NT2/D1 (cell line): ENCODE measurements at regions not wholly inside any gene's neighbourhood (a gene's known extent, or its start where the extent isn't known, plus 50 kb on each side); places are given as distances from the start of the nearest gene placed in this dataset.

Experiments
- SUZ12 ChIP-seq: IDR thresholded peaks from 2 replicates; pipeline ENCODE4 v1.6.1; 2011; ENCODE audit not compliant: insufficient read length, insufficient read depth; ENCODE audit errors: extremely low read depth
- YY1 ChIP-seq: IDR thresholded peaks from 2 replicates; pipeline ENCODE4 v1.6.1; 2011; ENCODE audit not compliant: insufficient read length, insufficient read depth
- ZNF274 ChIP-seq: IDR thresholded peaks from 2 replicates; pipeline ENCODE4 v1.6.1; 2011; ENCODE audit warnings: mild to moderate bottlenecking, low read depth, low read length

- TF ChIP-seq YY1 (no peak), ZNF274 (no peak), SUZ12 (no peak)
These were observed 316.2 kb downstream of the PTPRC start for GRCh38 chr1:198955085-198955484.
